ENCODE measurements at regions not wholly inside any gene's neighbourhood (a gene's known extent, or its start where the extent isn't known, plus 50 kb on each side); places are given as distances from the start of the nearest gene placed in this dataset.

DNA sequence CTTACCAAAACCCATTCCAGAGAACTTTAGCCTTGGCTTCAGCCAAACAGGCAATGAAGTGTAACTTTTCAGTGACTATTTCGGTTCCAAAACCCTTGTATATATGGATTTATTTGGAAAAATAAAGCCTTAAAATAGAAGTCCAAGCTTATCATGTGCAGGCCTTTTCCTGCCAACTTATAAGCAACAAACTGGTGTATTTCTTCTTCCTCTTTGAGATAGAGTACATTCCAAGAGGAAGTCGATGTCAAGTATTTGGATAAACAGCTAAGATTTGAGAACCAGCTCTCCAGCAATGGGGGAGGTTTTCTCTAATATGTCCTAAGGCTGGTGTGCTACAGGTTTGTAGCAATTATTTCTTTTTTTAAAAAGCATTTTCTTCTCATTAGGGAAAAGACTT is 407.8 kb downstream of the DUSP10 start:
- TF ChIP-seq, protein P1, sequence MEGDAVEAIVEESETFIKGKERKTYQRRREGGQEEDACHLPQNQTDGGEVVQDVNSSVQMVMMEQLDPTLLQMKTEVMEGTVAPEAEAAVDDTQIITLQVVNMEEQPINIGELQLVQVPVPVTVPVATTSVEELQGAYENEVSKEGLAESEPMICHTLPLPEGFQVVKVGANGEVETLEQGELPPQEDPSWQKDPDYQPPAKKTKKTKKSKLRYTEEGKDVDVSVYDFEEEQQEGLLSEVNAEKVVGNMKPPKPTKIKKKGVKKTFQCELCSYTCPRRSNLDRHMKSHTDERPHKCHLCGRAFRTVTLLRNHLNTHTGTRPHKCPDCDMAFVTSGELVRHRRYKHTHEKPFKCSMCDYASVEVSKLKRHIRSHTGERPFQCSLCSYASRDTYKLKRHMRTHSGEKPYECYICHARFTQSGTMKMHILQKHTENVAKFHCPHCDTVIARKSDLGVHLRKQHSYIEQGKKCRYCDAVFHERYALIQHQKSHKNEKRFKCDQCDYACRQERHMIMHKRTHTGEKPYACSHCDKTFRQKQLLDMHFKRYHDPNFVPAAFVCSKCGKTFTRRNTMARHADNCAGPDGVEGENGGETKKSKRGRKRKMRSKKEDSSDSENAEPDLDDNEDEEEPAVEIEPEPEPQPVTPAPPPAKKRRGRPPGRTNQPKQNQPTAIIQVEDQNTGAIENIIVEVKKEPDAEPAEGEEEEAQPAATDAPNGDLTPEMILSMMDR (conservative IDR thresholded peaks at IDR 0.05; ENCODE audit: low read length): no peak
- TF ChIP-seq EZH2phosphoT487 (IDR thresholded peaks at IDR 0.05; ENCODE audit: borderline replicate concordance, low read depth, low read length): no peak
